ENCODE measurements at regions not wholly inside any gene's neighbourhood (a gene's known extent, or its start where the extent isn't known, plus 50 kb on each side); places are given as distances from the start of the nearest gene placed in this dataset.
"Not testable (repeated sequence)": the region's sequence is repeated elsewhere in the genome, so short reads cannot be mapped to it uniquely, and the experiment has no call there.

GRCh38 chr12:75941661-75942060 lies 89.9 kb downstream of the PHLDA1 start:
- DNase-seq, result not testable (repeated sequence)

GRCh38 chr12:75939016-75939642 lies 92.4 kb downstream of the PHLDA1 start:
- DNase-seq, result no peak

GRCh38 chr12:75938189-75938588 lies 93.4 kb downstream of the PHLDA1 start:
- DNase-seq, result no peak

- DNase-seq, result no peak
These were observed 94.1 kb downstream of the PHLDA1 start for GRCh38 chr12:75937486-75937885.

- DNase-seq, result no peak
These were observed 94.8 kb downstream of the PHLDA1 start for GRCh38 chr12:75936515-75937440.

GRCh38 chr12:75935539-75936242 lies 95.9 kb downstream of the PHLDA1 start:
- DNase-seq, result no peak

GRCh38 chr12:75933101-75933500 lies 98.5 kb downstream of the PHLDA1 start:
- DNase-seq, result no peak

GRCh38 chr12:75932241-75932640 lies 99.3 kb downstream of the PHLDA1 start:
- no peak for DNase-seq

- DNase-seq, result no peak
These were observed 107.5 kb downstream of the PHLDA1 start for GRCh38 chr12:75923964-75924666.

GRCh38 chr12:75922944-75923642 lies 108.5 kb downstream of the PHLDA1 start:
- no peak for DNase-seq

GRCh38 chr12:75921622-75922289 lies 109.8 kb downstream of the PHLDA1 start:
- no peak for DNase-seq

- DNase-seq, result no peak
These were observed 113.9 kb downstream of the PHLDA1 start for GRCh38 chr12:75917715-75918114.

GRCh38 chr12:75917083-75917482 lies 114.5 kb downstream of the PHLDA1 start:
- no peak for DNase-seq

GRCh38 chr12:75913502-75914351 lies 117.8 kb downstream of the PHLDA1 start:
- DNase-seq, result peak; percentile 66

GRCh38 chr12:75909714-75910656 lies 121.6 kb downstream of the PHLDA1 start:
- peak; percentile 77 for DNase-seq

- peak; percentile 63 for DNase-seq
These were observed 122.5 kb downstream of the PHLDA1 start for GRCh38 chr12:75908961-75909605.

- DNase-seq, result no peak
These were observed 125.7 kb downstream of the PHLDA1 start for GRCh38 chr12:75905922-75906321.

GRCh38 chr12:75900781-75901254 lies 130.8 kb downstream of the PHLDA1 start:
- no peak for DNase-seq

- DNase-seq, result no peak
These were observed 131.3 kb downstream of the PHLDA1 start for GRCh38 chr12:75900226-75900625.
